NCI-H1436 (cell line): ENCODE measurements at regions not wholly inside any gene's neighbourhood (a gene's known extent, or its start where the extent isn't known, plus 50 kb on each side); places are given as distances from the start of the nearest gene placed in this dataset.
A peak's percentile ranks its signal among the peaks of the same experiment; 100 is the strongest.
"Not testable (repeated sequence)": the region's sequence is repeated elsewhere in the genome, so short reads cannot be mapped to it uniquely, and the experiment has no call there.

ENCODE experiments used
- DNase-seq: peaks from one replicate; lab custom pipeline; 2025; lab: John Stamatoyannopoulos, UW

DNA sequence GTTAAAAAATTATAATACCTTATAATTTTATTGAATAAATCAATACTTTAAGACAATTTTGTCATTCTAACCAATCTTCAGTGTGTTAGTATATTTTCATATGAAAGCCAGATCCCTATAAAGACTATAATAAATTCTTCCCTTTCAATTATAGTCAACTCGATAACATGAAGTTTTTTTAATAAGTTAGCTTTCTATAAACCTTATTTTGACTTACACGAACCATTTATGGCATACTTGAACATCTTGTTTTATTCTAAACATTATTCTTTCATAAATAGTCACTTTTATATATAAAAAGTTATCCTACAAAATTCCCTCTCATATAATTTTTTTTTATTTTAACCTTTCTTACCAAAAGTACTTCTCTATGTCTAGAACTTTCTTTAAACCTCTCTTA lies 1002.3 kb downstream of the TMEM121 start:
- DNase-seq = no peak

DNA sequence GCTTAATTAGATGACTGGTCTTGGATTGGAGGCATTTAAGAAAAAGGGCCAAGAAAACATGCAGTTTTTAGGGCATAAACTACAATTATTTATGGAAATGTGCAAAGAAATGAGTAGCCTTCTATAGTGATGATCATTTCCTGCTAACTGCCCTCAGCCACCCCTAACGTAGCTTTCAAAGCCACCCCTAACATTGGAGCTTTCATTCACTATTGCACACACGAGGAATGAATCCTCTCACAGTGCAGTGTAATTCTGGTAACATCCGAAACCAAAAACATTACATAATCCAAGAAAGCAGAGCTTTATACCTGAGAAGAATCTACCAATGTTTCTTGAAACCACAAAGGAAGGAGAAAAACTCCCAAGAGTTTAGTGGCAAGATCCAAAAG lies 1003.6 kb downstream of the TMEM121 start:
- DNase-seq = no peak

DNA sequence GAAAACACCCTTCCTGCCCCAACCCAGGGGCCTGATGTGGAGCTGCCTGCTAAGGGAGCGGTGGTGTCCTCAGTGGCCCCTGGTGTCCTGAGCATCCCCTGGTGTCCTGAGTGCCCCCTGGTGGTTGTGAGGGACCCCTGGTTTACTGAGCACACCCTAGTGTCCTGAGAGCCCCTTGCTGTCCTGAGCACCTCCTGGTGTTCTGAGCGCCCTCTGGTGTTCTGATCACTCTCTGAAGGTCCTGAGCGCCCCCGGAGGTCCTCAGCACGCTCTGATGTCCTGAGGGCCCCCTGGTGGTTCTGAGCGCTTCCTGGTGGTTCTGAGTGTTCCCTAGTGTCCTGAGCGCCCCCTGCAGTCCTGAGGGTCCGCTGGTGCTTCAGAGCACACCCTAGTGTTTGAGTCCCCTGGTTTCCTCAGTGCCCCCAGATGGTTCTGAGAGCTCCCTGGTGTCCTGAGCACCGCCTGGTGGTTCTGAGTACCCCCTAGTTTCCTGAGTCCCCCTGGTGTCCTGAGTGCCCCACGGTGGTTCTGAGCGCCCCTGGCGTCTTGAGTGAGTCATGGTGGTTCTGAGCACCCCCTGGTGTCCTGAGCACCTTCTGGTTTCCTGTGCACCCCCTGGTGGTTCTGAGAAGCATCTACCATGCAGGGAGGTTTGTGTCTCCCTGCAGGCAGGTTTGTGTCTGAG lies 1004.2 kb downstream of the TMEM121 start:
- DNase-seq = no peak

DNA sequence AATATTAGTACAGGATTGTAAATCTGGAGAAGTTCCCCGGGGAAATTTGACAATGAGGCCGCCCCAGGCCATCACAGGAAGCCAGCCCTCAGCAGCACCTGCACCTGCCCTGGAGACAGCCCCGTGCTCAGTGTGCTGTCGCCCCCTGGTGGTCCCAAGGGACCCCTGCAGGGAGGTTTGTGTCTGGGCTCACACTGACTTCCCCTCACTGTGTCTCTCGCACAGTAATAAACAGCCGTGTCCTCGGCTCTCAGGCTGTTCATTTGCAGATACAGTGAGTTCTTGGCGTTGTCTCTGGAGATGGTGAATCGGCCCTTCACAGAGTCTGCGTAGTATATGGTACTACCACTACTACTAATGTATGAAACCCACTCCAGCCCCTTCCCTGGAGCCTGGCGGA lies 1011.2 kb downstream of the TMEM121 start:
- not testable (repeated sequence) for DNase-seq

DNA sequence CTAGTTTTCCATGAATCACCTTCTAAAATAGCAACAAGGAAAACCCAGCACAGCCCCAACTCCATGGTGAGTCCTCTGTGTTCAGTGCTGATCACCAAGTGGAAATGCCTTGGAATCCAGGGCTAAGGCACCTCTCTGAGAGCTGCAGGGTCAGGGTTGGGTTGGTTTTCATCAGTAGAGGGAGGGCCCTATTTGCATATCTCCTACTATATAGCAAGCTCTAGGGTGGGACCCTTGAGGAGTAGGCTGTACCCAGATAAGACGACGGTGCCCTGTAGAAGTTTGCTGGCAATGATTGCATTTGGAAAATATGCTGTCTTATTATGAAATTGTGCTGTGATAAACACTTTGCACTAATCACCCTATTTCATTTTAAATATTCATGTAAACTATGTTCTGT lies 1011.8 kb downstream of the TMEM121 start:
- DNase-seq = no peak

DNA sequence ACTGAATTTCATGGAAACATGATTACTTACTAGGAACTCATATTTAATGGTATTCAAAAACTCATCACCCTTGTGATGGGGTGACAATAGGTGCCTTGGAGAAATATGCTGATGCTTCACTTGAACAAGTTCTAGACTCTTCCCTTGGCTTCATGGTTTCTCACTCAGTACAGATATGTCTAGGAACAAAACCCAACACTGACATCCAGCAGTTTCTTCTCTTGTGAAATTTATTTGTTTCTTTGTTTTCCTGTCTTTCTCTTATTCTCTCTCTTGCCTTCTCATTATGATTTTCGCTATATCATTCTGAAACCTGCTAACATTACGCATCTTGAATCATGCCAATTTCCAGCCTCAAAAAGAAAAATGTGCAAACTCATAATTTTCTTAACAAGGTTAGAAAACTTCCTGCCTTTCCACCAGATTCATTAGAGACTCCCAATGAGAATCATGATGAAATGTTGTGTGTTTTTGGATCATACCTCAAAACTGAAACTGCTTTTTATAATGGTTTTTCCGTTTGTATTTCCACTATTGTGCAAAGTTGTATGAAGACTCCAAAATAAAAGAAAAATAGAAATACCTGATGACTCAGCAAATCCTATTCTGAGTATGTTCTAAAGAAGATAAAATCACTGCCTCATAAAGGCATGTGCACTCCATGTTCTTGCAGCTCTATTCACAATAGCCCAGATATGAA lies 1021.5 kb downstream of the TMEM121 start:
- DNase-seq = no peak

DNA sequence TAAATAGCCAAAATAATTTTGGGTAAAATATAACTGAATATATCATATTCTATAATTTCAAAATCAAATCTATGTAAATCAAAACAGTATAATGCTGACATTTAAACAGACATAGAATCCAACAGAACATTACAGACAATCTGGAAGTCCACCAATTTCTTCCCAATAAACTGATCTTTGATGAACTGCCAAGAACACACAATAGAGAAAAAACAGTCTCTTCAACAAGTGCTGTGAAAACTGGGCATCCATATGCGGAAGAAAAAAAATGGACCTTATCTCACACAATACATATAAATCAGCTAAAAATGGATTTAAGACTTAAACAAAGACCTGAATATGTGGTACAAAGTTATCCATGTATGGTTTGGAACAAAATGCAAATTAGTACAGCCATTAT lies 1022.7 kb downstream of the TMEM121 start:
- no peak for DNase-seq

DNA sequence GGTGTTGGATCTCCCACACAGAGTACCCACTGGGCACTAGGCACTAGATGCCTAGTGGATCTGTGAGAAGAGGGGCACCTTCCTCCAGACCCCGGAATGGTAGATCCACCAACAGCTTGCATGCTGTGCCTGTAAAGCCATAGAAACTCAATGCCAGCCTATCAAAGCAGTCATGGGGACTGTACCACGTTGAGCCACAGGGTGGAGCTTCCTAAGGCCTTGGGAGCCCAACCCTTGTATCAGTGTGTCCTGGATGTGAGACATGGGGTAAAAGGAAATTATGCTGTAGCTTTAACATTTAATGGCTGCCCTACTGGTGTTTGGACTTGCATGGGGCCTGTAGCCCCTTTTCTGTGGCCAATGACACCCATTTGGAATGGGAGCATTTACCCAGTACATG lies 1024.9 kb downstream of the TMEM121 start:
- no peak for DNase-seq

DNA sequence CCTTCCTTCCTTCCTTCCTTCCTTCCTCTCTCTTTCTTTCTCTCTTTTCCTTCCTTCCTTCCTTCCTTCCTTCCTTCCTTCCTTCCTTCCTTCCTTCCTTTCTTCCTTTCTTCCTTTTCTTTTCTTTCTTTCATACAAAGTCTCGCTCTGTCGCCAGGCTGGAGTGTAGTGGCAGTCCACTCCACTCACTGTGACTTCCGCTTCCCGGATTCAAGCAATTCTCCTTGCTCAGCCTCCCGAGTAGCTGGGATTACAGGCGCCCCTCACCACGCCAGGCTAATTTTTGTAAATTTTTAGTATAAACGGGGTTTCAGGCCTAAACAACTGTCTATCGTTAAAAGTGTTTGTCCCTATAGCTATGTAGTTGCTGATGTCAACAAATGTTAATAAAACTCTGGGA lies 1029.8 kb downstream of the TMEM121 start:
- not testable (repeated sequence) for DNase-seq

DNA sequence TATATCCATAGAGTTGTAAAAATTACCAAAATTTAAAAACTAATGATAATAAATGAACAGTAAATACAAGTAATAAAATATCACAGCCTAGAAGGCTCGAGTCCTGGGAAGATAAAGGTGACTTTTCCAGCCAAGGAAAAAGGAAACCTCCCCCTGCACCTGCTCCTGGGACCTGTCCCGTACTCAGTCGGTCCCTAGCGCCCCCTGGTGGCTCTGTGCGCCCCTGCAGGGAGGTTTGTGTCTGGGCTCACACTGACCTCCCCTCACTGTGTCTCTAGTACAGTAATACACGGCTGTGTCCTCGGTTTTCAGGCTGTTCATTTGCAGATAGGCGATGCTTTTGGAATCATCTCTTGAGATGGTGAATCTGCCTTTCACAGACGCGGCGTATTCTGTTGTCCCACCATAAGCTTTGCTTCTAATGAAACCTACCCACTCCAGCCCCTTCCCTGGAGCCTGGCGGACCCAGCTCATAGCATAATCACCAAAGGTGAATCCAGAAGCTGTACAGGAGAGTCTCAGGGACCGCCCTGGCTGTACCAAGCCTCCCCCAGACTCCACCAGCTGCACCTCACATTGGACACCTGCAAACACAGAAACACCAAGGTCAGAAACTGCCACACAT lies 1030.4 kb downstream of the TMEM121 start:
- peak; percentile 67 for DNase-seq

DNA sequence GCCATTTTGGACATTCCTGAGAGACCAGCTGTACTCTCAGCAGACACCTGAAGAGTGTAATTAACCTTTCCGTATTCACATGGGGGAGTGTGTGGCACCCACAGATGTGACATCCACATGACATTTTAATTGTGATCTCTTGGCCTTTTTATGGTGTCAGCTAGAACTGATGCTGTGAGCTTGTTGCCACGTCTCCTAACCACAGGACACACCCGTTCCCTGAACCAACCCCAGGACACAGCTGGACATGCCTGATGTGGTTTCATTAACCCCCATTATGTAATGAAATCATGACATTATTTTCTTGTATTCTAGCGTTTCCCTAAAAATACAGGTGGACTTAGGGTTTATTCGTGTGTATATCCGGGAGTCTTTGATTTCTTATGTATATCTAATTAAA lies 1036.1 kb downstream of the TMEM121 start:
- DNase-seq = no peak

DNA sequence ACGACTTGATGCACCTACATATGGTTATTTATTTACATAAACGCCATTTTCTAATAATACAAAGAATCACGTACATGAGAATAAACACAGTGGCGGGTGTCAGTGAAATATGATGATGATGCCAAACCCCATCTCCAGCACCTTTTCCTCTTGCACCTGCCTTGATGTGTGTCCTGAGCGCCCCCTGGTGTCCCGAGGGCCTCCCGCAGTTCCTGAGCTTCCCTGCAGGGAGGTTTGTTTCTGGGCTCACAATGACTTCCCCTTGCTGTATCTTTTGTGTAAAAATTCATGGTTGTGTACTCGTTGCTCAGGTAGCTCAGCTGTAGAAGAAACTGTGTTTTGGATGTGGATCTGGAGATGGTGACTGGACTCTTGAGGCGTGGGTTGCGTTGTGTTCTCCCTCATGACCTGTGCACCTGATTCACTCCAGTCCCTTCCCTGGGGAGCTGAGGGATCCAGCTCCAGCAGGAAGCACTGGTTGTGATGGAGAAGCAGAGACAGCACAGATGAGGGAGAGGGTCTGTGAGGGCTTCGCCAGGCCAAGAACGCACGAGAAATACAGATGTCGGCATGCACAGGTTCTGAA lies 1037.8 kb downstream of the TMEM121 start:
- DNase-seq = peak; percentile 12

DNA sequence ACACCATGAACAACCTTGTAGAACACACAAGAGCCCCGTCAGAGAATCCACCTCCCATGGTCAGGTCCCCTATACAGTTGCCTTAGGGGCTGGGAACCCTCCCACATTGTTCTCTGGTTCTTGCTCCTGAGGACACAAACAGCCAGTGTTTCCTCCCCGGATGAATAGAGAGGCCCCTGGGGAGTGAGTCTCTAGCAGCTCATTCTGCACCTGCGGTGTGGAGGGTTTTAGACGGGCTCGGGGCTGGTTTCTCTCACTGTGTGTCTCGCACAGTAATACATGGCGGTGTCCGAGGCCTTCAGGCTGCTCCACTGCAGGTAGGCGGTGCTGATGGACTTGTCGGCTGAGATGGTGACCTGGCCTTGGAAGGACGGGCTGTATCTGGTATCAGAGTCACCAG lies 1052.1 kb downstream of the TMEM121 start:
- DNase-seq = peak; percentile 92

DNA sequence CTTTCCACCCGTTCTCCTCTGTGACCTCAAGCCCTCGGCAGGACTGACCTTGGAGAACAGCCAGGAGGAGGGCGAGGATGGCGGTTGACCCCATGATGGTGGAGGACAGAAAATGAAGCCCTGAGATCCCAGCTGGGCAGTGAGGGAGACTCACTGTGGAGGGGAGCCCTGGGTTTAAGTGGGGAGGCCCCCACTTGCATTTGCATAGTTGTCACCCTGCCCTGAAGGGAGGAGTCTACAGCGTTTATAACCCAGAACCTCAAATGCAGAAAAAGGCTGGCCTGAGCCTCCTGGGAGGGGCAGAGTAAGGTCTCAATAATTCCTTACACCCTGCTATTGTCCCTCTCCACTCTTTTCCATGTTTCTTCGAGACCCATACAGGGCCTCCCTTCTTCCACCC lies 1052.7 kb downstream of the TMEM121 start:
- no peak for DNase-seq

DNA sequence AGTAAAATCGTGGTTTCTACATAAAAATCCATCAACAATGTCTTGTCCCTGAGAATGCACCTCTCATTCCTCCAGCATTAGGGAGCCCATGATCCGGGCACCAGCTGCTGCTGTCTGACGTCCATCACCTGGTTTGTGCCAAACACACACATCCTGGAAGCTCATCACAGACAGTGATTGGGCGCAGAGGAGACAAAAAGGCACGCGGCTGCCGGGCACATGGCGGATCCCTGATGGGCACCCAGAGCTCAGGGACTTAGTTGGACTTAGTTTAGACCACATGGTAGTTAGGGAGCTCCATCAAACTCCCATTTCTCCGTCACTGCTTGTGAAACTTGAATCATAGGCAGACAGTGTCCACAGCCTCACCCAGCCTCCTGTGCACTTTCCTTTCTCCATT lies 1059.3 kb downstream of the TMEM121 start:
- DNase-seq = no peak

DNA sequence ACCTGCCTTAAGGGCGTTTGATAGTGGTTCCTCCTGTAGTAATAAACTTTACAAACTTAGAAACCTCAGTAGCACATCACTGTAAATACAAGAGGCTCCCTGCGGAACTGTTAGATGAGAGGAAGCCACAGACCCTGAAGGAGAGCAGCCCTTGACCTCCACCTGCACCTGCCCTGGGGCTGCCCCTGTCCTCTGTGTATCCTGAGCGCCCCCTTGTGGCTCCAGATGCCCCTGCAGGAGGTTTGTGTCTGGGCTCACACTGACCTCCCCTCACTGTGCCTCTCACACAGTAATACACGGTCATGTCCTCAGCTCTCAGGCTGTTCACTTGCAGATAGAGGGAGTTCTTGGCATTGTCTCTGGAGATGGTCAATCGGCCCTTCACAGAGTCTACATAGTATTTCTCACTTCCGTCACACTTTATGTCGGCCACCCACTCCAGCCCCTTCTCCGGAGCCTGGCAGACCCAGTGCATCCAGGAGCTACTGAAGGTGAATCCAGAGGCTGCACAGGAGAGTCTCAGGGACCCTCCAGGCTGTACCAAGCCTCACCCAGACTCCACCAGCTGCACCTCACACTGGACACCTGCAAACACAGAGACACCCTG lies 1059.8 kb downstream of the TMEM121 start:
- peak; percentile 69 for DNase-seq

DNA sequence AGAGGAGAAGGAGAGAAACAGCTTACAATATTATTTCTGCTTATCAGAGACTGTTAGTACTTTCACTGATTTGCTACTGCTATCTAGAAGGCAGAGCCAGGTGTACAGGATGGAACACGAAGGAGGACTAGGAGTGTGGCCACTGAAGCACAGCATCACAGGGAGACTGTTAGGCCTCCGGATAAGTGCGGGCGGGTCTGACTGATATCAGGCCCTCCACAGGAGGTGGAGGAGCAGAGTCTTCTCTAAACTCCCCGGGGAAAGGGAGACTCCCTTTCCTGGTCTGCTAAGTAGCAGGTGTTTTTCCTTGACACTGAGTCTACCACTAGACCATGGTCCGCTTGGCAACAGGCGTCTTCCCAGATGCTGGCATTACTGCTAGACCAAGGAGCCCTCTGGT lies 1065.2 kb downstream of the TMEM121 start:
- DNase-seq = not testable (repeated sequence)

DNA sequence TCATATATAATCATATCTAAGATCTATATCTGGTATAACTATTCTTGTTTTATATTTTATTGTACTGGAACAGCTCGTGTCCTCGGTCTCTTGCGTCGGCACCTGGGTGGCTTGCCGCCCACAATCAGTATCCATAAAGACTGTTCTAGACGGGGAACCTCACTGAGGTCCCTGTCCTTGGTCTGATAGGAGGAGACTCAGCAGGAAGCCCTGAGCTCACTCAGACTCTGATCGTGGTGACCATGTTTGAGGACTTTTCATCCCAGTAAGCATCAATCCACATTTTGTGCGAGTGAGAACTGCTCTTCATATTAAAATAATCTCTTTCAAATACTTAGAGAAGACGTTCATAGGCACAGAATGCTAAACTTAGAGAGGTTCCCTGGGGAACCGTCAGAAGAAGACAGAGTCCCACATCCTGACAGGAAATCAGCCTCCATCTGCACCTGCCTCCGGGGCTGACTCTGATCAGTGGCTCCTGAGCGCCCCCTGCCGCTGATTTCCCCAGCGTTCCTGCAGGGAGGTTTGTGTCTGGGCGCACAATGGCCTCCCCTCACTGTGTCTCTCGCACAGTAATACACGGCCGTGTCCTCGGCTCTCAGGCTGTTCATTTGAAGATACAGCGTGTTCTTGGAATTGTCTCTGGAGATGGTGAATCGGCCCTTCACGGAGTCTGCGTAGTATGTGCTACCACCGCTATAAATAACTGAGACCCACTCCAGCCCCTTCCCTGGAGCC lies 1065.9 kb downstream of the TMEM121 start:
- DNase-seq = not testable (repeated sequence)

DNA sequence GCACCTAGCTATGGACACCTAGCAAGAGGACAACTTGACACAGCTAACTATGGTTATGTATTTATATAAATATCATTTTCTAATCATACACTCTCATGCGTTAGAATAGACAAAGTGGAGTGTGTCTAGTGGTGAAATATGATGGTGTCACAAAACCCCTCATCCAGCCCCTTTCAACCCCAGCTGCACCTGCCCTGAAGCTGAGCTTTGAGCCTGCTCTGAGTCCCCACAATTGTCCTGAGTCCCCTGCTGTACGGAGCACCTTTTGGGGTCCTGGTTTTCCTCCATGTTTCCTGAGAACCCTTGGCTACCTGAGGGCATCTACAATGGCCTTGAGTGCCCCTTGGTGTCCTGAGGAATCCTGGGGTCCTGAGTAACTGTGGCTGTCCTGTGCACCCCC lies 1072.8 kb downstream of the TMEM121 start:
- no peak for DNase-seq

DNA sequence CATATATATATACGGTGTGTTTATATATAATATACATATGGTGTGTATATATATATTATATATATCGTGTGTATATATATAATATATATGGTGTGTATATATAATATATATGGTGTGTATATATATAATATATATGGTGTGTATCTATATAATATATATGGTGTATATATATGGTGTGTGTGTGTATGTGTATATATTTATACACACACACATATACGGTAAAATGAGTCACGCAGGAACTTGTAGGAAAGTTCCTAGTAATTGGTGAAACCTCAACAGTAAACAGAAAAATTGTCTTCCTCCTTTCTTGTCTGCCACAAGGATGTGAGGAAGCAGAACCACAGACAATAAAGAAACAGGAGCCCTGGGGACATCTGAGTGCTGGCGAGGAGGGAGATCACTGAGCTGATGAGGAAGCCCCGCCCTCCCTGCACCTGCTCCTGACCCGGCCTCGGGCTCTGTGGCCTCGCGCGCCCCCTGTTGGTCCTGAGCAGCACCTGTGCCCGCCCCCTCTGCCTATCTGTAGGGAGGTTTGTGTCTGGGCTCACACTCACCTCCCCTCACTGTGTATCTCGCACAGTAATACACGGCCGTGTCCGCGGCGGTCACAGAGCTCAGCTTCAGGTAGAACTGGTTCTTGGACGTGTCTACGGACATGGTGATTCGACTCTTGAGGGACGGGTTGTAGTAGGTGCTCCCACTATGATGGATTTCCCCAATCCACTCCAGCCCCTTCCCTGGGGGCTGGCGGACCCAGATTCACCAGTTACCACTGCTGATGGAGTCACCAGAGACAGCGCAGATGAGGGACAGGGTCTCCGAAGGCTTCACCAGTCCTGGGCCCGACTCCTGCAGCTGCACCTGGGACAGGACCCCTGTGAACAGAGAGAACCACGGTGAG lies 1079.4 kb downstream of the TMEM121 start:
- peak; percentile 88 for DNase-seq

DNA sequence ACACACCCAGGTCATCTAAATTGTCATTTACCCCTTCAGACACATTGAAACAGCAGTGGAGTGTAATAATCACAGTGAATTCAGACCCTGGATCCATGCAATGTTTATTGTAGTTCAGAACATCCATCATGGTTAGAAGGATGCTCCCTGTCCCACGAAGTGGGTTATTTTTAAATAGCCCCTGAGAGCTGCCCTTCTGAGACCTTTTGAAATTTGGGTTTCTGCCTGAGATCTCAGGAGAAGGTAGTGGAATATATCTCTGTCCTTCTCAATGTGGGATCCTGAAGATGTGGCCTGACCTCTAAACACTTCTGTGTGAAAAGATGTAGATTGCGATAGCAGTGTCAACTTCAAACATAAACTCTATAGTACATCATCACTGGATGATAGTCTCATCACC lies 1080.6 kb downstream of the TMEM121 start:
- DNase-seq = no peak
